IPS-18c (cell line): ENCODE measurements at regions not wholly inside any gene's neighbourhood (a gene's known extent, or its start where the extent isn't known, plus 50 kb on each side); places are given as distances from the start of the nearest gene placed in this dataset.

Experiments
- H3K4me3 ChIP-seq: 2 replicates; pipeline ENCODE4 v1.7.0; 2013; ENCODE audit warnings: low read depth, mild to moderate bottlenecking, low read length, moderate library complexity; ENCODE audit not compliant: insufficient read depth
- H3K9me3 ChIP-seq: one replicate; pipeline ENCODE4 v1.6.1; 2013; ENCODE audit warnings: mild to moderate bottlenecking, low read length, moderate library complexity; ENCODE audit not compliant: control insufficient read depth, insufficient read depth

GRCh38 chr2:208545403-208546042, 138.9 kb downstream of the PTH2R start:
- Histone ChIP-seq H3K4me3 (no peak overlapping the region), H3K9me3 (no peaks in the 10 kb centered on the region)

DNA sequence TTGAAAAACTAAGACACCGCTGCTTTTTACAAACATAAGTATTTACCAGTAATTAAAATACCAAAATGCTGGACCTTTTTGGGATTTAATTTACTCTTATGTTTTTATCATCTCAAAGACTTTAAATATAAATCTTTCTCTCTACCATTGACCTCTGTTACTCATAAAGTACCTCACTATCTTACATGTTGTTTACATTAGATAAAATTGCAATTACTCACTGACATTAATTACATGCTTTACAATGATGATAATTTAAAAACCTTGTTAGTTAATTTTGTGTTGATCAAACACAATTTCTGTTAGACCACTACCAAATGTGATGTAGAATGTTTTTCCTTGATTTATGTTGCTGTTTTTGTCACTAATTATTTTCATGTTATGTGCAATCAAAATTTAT, 139.5 kb downstream of the PTH2R start:
- Histone ChIP-seq H3K9me3 (no peaks in the 10 kb centered on the region), H3K4me3 (no peak overlapping the region)

GRCh38 chr2:208546860-208547650, 140.5 kb downstream of the PTH2R start:
- no peaks in the 10 kb centered on the region for H3K9me3 ChIP-seq

GRCh38 chr2:208548700-208549099, 142.1 kb downstream of the PTH2R start:
- Histone ChIP-seq H3K9me3 (no peaks in the 10 kb centered on the region), H3K4me3 (no peak overlapping the region)

More at GRCh38 chr2:208546860-208547650, 140.5 kb downstream of the PTH2R start:
- H3K4me3 ChIP-seq = no peak overlapping the region

DNA sequence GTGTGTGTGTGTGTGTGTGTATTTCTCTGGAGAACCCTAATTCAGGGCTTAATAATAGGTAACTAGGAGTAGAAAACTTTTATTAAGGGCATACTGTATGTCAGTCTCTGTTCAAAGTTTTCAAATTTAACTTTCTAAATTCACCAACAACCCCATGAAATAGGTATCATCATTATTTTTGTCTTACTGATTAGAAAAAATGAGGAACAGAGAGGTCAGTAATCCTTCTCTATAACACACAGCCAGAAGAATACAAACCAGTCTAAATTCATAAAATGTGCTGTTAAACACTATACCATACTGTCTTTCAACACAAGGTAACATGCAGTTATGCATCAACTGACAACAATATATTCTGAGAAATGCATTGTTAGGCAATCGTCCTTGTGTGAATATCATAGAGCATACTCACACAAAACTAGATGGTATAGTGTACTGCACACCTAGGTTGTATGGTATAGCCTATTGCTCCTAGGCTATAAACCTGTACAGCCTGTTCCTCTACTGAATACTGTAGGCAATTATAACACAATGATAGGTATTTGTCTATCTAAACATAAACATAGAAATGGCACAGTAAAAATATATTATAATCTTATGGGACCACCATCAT, 143.1 kb downstream of the PTH2R start:
- no peaks in the 10 kb centered on the region for H3K9me3 ChIP-seq

DNA sequence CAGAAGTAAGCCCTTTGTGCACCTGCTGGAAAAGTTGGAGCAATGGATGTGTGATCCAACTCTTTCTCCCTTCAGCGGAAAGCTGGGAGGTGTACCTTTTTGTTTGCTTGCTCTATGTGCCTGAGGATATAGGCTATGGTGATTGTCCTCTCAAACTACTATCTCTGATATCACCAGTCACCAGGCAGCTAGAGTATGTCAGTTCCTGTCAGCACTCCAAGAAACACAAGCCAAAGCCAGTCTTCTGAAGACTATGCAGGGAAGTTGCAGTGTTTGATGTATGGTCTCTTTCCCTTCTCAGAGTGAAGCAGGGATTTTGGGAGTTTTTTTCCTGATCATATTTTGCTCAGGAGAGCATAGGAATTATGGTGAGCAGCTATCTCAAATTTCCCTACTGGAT, 146.4 kb downstream of the PTH2R start:
- H3K9me3 ChIP-seq = no peaks in the 10 kb centered on the region
- no peak overlapping the region for H3K4me3 ChIP-seq

More for the DNA sequence above, 143.1 kb downstream of the PTH2R start:
- no peak overlapping the region for H3K4me3 ChIP-seq

DNA sequence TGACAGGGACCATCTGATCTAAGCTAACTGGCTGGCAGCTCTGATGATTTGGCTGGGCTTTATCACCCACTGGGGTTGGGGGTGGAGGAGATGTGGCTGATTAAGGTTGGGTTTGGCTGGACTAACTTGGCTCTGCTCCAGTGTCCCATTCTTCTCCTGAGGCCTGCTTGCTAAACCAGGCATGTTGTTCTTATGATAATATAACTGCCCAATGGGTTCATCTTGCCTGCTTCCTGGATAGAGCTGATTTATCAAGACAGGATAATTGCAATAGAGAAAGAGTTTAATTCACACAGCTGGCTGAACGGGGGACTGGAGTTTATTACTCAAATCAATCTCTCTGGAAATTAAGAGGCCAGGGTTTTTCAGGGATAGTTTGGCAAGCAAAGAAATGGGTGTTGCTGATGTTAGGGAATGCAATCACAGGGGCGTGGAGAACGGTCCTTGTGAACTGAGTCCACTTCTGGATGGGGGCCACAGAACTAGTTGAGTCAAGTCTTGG, 150.4 kb downstream of the PTH2R start:
- Histone ChIP-seq H3K4me3 (no peak overlapping the region), H3K9me3 (peaks cover 2% of the 10 kb centered on the region)

- H3K4me3 ChIP-seq = no peak overlapping the region
These were observed 159.3 kb downstream of the PTH2R start for GRCh38 chr2:208565690-208566416.

GRCh38 chr2:208568203-208568602, 161.6 kb downstream of the PTH2R start:
- Histone ChIP-seq H3K9me3 (peaks cover under 1% of the 10 kb centered on the region), H3K4me3 (no peak overlapping the region)

More at GRCh38 chr2:208565690-208566416, 159.3 kb downstream of the PTH2R start:
- H3K9me3 ChIP-seq = no peaks in the 10 kb centered on the region

DNA sequence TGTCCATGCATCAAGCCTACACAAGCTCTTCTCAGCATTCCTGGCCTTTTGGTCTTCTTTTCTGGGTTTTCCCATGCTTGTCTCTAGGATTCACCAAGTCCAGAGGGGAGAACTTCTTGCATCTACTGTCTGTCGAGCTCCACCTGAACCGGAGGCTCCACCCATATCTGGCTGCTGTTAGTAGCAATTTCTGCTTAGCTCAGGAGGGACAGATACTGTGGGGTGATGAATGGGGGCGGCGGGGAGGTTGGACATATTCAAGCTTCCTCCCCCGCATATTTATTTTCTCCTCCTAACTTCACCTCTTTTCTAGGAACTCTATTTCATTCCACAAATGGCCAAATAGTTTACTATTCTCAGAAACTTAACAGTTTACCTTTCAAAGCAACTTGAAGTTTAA, 163.5 kb downstream of the PTH2R start:
- H3K9me3 ChIP-seq = peaks cover 3% of the 10 kb centered on the region
- no peak overlapping the region for H3K4me3 ChIP-seq

DNA sequence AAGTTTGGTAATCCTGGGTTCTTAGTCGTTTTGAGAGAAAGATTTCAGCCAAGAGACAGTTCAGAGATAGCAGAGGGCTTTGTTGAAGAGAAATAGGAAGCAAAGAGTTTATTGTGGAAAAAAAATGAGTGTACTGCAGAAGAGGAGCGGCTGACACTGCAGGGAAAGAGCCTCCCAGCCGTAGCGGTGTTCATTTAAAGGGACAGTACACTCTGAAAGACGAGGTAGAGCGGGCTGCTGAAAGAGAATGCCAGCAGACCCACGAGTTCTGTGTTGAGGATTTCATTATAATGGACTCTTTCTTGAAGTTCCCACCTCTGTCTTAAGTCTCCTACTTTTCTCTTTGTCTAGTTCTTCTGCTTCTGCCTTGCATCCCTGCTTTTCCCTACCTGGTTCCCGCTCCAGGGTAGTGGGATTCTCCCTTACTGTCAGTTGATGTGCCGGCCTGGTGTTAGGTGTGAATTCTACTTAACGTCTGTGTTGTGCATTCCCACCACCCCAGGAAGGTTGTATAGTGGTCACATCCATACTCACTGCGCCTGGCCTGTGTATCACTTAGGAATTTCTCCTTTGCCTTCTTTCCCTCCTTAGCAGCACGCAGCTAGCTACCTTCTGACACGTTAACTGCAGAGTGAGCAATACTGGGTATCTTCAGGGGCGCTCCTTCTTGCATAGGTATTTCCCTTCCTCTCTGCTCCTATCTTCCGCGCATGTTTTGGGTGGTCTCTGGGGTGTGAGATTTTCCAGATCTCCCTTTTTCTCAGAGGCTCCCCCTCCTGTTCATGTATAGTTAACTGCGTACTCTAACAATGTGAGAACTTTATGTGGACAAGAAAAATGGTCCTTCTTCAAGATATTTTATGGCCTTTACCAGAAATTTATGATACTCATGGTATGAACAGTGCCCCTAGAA, 164.5 kb downstream of the PTH2R start:
- H3K4me3 ChIP-seq = no peak overlapping the region; the same call in 1 of the 2 replicates
- H3K9me3 ChIP-seq = peaks cover 3% of the 10 kb centered on the region

DNA sequence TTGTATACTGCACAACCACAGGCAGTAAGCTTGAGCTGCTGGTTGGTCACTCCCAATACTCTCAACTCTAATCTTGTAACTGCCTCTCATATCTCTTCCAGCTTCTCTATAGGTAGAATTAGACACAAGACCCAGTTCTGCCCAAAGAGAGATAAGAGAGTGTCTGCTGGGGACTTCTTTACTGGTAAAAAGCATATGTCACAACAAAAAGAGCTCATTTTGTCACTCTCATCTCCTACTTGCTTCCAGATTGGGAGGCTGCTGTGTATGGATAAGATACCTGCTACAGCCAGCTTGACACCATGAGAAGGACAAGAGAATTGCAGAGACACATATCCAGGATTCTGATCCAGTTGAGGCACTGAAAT, 165.2 kb downstream of the PTH2R start:
- Histone ChIP-seq H3K4me3 (no peak overlapping the region), H3K9me3 (peaks cover 3% of the 10 kb centered on the region)

DNA sequence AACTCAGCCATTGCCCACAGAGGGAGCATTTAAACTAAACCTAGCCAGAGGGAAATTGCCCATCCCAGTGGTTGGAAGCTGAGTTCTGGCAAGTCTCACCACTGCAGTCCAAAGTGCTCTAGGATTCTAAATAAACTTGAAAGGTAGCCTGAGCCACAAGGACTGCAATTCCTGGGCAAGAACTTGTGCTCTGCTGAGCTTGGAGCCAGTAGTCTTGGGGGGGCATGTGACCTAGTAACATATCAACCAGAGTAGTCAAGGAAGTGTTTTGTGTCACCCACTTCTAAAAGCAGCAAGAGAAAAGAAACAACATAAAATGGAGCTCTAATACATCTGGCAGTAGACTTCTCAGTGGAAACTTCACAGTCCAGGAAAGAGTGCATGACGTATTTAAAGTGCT, 167.0 kb downstream of the PTH2R start:
- no peak overlapping the region for H3K4me3 ChIP-seq
- peaks cover 3% of the 10 kb centered on the region for H3K9me3 ChIP-seq

DNA sequence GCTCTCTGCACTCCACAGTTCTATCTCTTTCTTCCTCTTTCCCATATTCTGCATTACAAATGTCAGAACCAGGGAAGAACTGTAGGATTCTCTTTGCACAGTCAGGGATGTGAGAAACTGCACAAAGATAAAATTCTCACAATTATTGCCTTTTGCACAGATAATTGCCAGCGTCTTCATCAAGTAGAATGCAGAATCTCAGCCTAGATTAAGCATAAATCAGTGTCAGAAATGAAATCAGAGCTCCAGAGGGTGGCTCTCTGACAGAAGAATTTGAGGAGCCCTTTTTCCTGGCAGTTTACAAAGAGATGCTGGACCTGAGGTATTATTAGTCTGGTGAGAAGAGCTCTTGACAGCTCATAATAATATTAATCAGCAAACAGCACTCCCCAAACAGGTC, 173.1 kb downstream of the PTH2R start:
- Histone ChIP-seq H3K4me3 (no peak overlapping the region), H3K9me3 (no peaks in the 10 kb centered on the region)

DNA sequence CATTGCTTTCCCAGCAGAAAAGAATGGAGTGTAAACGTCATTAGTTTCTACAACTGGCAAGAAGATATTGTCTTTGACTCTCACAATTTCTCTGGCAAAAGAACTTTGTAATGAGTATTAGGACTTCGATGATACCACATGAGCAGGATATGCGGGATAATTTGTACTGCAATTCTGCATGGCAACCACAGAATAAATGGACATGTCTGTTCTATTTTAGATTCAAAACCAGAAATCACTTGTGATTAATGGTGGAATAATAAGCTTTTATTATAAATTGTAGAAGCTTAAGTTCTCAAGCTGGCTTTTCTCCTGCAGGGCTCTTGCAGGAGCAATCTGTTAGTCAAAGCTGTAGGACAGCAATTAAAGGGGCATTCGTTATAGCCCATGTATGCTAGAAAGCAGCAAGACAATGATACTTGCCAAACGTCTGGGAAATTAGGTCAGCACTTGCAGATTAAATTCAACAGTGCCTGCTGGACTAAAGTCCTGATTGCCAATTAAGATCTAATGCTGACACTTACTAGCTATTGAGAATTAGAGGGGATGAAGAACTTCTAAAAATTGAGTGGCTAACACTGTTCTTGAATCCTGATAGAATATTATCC, 177.9 kb downstream of the PTH2R start:
- H3K4me3 ChIP-seq = no peak overlapping the region
- H3K9me3 ChIP-seq = no peaks in the 10 kb centered on the region

GRCh38 chr2:208586516-208586915, 179.9 kb downstream of the PTH2R start:
- H3K4me3 ChIP-seq = no peak overlapping the region
- no peaks in the 10 kb centered on the region for H3K9me3 ChIP-seq
